Lung (tissue), 11 donors: ENCODE measurements at regions not wholly inside any gene's neighbourhood (a gene's known extent, or its start where the extent isn't known, plus 50 kb on each side); places are given as distances from the start of the nearest gene placed in this dataset.

ENCODE experiments used
- ATAC-seq: fragments of 200-7000 bp; cut with Tn5 transposase; one replicate; pipeline ENCODE4 v1.9.1; 2020; ENCODE audit warnings: moderate number of reproducible peaks; ENCODE audit not compliant: insufficient read depth, low FRiP score
- DNase-seq, 3 donors: peaks; one replicate each; pipeline ENCODE4 v3.0.0-alpha.2; 2013 to 2017
- H3K27ac ChIP-seq, 2 donors: one replicate each; pipeline ENCODE4 v1.5.1; 2013; ENCODE audit warnings: mild to moderate bottlenecking in 2 of 2, moderate library complexity in 2 of 2, control low read depth in 1 of 2, inconsistent platforms in 1 of 2, low read depth in 1 of 2, low read length in 1 of 2
- H3K27me3 ChIP-seq, 3 donors: one replicate each; pipeline ENCODE4 v1.5.1; 2013; ENCODE audit warnings: low read length in 2 of 3; ENCODE audit not compliant: control insufficient read depth in 3 of 3, insufficient read depth in 3 of 3
- H3K36me3 ChIP-seq, 4 donors: one replicate each; pipeline ENCODE4 v1.5.1; 2013; ENCODE audit warnings: low read length in 4 of 4, mild to moderate bottlenecking in 1 of 4, moderate library complexity in 1 of 4; ENCODE audit not compliant: control insufficient read depth in 4 of 4, insufficient read depth in 4 of 4
- H3K4me1 ChIP-seq, 5 donors: one replicate each; pipeline ENCODE4 v1.5.1; 2013; ENCODE audit warnings: low read length in 5 of 5, mild to moderate bottlenecking in 2 of 5, moderate library complexity in 1 of 5; ENCODE audit not compliant: control insufficient read depth in 5 of 5, insufficient read depth in 5 of 5
- H3K4me3 ChIP-seq: one replicate; pipeline ENCODE4 v1.5.1; 2013; ENCODE audit warnings: mild to moderate bottlenecking, control low read depth, moderate library complexity
- H3K9ac ChIP-seq, 2 donors: one replicate each; pipeline ENCODE4 v1.5.1; 2013; ENCODE audit warnings: low read length in 2 of 2, control low read depth in 1 of 2; ENCODE audit not compliant: insufficient read depth in 1 of 2
- H3K9me3 ChIP-seq, 4 donors: one replicate each; pipeline ENCODE4 v1.5.1; 2013; ENCODE audit warnings: low read length in 3 of 4, mild to moderate bottlenecking in 1 of 4, moderate library complexity in 1 of 4; ENCODE audit not compliant: control insufficient read depth in 4 of 4, insufficient read depth in 3 of 4
- CTCF ChIP-seq: IDR thresholded peaks from 2 replicates; pipeline ENCODE4 v1.5.1; 2012; ENCODE audit warnings: mild to moderate bottlenecking; ENCODE audit errors: control extremely low read depth, extremely low read depth
- WGBS, 2 donors: extraction: QIAGEN DNeasy Blood & Tissue Kit; methylation state at CpG; one replicate each; pipeline ENCODE4 v1.1.7; 2013; 5-methylcytosine and 5-hydroxymethylcytosine counted together
- donor health status: control.
- donor health status: control.
- donor health status: Bipolar disorder and iron deficiency.
- donor health status: healthy.
- donor health status: DM: yes; HTN: yes; CAD: no.

- DNase-seq (no peak), ATAC-seq (no peak)
- Histone ChIP-seq H3K27me3 (peaks cover 0 to 2% (median 0%) of the 10 kb centered on the region in 3 donors), H3K9me3 (peaks cover 0 to 6% (median 0%) of the 10 kb centered on the region in 4 donors), H3K36me3 (no peaks in the 10 kb centered on the region), H3K4me3 (no peak overlapping the region), H3K27ac (no peak overlapping the region), H3K4me1 (no peaks in the 10 kb centered on the region), H3K9ac (no peak overlapping the region)
- no peak for TF ChIP-seq CTCF
These were observed 383.7 kb upstream of the PPP2R3A start for GRCh38 chr3:135581806-135582205.

GRCh38 chr3:135582800-135583199 lies 382.7 kb upstream of the PPP2R3A start:
- Histone ChIP-seq H3K27me3 (no peaks in the 10 kb centered on the region), H3K36me3 (no peaks in the 10 kb centered on the region), H3K9ac (no peak overlapping the region), H3K4me3 (no peak overlapping the region), H3K9me3 (peaks cover 0 to 6% (median 0%) of the 10 kb centered on the region in 4 donors), H3K27ac (no peak overlapping the region), H3K4me1 (no peaks in the 10 kb centered on the region)
- ATAC-seq (no peak), DNase-seq (no peak)
- no peak for TF ChIP-seq CTCF
- 57 to 68% methylated on average over 3 of the region's 3 CpGs for WGBS, 2 donors

GRCh38 chr3:135596563-135596962 lies 369.0 kb upstream of the PPP2R3A start:
- Histone ChIP-seq H3K27me3 (no peaks in the 10 kb centered on the region), H3K9me3 (peaks cover 0 to 3% (median 1%) of the 10 kb centered on the region in 4 donors), H3K27ac (no peak overlapping the region), H3K9ac (no peak overlapping the region), H3K36me3 (no peaks in the 10 kb centered on the region), H3K4me3 (no peak overlapping the region), H3K4me1 (no peaks in the 10 kb centered on the region)
- TF ChIP-seq CTCF: no peak
- ATAC-seq (no peak), DNase-seq (no peak)
- 58 to 70% methylated on average over 2 of the region's 2 CpGs for WGBS, 2 donors

- WGBS, 2 donors: 70 to 75% methylated on average over 2 of the region's 2 CpGs
- no peaks in the 10 kb centered on the region for H3K4me1 ChIP-seq
- no peaks in the 10 kb centered on the region for H3K27me3 ChIP-seq
- no peak for TF ChIP-seq CTCF
- no peak overlapping the region for H3K27ac ChIP-seq
- no peak overlapping the region for H3K4me3 ChIP-seq
- no peaks in the 10 kb centered on the region for H3K36me3 ChIP-seq
- no peaks in the 10 kb centered on the region for H3K9me3 ChIP-seq
- DNase-seq (no peak), ATAC-seq (no peak)
- no peak overlapping the region for H3K9ac ChIP-seq
These were observed 367.7 kb upstream of the PPP2R3A start for GRCh38 chr3:135597855-135598254.
